ENCODE measurements at regions not wholly inside any gene's neighbourhood (a gene's known extent, or its start where the extent isn't known, plus 50 kb on each side); places are given as distances from the start of the nearest gene placed in this dataset.
A peak's percentile ranks its signal among the peaks of the same experiment; 100 is the strongest.
"Not testable (repeated sequence)": the region's sequence is repeated elsewhere in the genome, so short reads cannot be mapped to it uniquely, and the experiment has no call there.

- DNase-seq: peak; percentile 3
Observed at GRCh38 chr9:81814794-81815464, 113.3 kb upstream of the SPATA31D4 start.

GRCh38 chr9:81815781-81816180, 112.4 kb upstream of the SPATA31D4 start:
- no peak for DNase-seq

DNA sequence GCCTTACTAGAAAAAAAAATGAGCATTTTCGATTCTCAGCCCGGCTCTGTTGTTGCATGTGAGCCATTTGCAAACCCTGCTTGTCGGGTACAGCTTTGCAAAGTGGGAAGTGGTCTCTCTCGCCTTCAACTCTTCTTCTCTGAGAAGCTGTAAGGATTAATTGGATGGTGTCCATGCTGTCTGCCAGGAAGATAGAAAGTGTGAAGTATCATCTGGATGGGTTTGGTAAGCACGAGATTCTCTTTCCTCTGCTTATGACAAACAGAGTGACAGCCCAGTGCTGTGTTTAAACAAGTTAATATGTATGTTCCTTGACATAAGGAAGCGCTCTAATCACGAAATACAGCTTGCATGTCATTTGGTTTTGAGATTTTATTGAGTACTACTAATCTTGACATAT, 109.1 kb upstream of the SPATA31D4 start:
- DNase-seq: no peak

- DNase-seq: no peak
Observed at GRCh38 chr9:81819859-81820546, 108.2 kb upstream of the SPATA31D4 start.

DNA sequence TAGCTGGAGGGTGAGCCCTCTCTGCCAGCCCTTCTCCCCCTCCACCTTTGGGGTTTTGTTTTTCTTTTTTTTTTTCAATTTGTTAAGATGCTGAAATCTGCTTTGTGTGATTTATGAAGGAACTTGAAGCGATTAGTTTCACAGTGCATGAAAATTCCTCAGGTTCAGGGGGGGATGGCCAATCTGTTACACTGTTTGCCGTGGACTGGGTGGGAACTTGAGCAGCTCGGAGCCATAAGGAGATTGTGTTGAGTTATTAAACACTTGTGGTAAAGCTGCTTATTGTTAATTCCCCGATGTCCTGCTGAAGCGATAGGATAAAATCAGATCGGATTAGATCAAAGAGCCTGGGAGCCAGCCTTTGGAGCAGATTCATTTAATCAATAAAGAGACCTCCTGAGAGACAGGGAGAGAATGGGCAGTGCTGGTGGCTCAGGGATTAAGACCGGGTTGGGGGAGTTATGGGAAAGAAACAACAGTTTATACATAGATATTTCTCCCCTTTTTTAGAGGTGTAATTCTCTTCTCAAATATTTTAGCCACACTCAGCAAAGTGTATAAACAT, 105.8 kb upstream of the SPATA31D4 start:
- DNase-seq: no peak

GRCh38 chr9:81822967-81823366, 105.3 kb upstream of the SPATA31D4 start:
- no peak for DNase-seq

DNA sequence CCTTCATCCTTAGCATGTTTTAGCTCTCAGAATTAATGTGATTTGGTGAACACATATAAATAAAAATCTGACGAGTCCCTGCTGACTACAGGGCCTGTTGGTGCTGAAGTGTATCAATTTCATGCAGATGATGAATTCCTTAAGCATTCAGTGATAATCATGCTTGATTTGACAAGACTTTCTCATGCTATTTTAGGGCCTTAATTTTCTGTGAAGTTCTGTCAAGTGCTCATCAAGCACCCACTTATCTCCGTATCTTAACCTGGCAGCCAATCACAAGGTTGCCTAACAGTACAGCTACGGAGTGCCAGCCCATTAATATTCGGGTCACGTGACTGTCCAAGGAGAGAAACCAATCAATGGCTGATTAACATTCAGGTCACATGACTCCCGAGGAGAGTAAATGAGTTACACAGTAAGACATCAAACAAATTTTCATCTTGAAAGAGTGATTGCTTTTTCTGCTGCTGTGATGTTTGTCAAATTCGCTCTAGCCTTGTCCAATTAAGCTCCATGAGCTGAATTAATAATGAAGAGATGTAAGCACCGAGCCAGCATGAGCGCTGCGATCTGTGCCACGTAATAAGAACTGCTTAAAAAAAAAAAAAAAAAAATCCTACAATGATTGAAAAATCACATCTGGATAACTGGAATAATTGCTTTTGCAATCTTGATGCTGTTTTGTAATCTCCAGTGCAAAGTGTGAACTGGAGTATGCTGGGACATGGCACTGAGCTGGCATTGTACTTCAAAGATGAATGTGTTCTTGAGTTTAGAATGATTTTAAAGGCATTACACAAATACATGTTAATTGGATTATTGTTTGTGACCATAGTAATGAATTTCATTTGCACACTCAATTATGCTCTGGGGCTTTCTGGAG, 104.3 kb upstream of the SPATA31D4 start:
- no peak for DNase-seq

DNA sequence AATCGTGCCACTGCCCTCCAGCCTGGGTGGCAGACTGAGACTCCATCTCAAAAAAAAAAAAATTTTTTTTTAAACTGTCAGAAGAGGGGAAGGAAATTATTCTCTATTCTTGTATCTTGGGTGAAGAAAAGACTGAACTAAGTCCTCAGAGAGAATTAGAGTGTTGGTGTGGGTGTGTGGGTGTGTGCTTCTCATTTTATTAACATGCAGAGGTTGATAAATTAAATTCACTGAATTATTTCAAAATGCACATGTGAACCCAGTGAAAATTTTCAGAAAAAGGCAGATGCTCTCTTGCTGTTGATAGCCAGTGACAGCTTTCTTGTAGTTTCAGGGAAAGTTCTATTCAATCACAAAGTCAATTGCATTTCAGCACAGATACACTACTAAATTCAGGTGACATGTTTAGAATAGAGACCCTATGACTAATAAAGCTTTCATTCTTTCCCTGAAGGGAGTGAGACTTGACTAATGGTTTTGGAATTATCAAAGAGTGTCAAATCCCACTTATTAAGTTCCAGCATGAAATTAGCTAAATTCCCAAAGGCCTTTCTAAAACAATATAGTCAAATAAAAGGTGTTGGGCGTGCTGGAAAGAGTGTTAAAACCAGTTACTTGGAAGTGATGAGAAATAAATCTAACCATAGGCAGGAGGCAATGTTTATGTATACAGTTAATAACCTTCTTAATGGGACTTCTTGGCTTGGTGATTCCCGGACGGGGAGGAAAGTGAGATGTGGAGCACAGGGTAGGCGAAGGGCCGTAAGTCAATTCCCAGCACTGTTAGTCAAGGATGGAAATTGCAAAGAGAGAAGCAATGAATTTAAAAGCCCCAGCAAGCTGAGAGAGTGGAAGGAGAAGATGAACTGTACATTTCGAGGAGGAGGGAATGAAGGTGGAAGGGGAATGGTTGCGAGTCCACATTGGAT, 103.2 kb upstream of the SPATA31D4 start:
- DNase-seq: no peak

DNA sequence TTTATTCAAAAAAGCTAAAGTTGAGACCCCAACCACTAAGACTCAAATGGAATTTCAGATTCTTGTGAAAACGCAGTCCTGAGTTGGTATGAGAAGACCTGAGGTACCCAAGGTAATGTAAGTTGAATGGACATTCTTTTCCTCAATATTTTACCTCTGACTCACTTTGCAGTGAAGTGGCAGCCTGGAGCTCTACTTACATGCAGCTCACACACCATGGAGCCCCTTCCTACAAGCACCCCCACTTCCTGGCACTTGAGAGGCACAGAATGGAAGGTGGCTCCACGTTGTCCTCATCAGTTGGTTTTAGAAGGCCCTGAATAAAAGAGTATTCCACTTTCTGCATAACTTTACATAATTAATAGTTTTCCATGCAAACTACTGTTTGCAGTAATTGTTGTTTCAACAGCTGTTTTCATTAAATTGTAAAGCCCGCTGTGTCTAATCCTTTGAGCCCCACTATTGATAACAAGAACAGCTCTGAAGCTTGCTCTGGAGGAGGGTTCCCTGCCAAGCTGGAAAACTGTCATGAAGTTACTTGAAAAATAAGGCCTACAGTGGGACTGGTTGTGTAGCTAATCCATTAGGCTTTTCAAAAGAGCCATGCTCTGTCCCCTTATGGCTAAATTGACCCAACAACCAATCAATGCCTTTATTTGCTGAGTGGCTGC, 102.2 kb upstream of the SPATA31D4 start:
- DNase-seq: no peak

DNA sequence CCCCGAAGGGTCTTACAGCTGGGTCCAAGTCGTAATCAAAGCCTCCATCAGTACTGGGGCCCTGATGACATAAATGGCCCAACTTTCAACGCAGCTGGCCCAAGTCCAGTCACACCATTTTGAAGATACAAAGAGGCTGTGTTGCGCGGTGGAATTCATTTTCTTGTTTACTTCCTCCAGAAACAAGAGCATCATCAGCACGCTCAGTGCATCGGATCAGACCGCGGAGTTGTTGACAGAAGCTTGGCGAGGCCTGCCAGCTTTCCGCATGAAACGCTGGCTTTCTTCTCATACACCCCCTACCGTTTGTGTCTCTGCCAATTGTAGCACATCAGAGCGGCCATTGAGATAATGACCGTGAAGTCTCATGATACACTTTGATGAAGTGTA, 101.7 kb upstream of the SPATA31D4 start:
- no peak for DNase-seq

DNA sequence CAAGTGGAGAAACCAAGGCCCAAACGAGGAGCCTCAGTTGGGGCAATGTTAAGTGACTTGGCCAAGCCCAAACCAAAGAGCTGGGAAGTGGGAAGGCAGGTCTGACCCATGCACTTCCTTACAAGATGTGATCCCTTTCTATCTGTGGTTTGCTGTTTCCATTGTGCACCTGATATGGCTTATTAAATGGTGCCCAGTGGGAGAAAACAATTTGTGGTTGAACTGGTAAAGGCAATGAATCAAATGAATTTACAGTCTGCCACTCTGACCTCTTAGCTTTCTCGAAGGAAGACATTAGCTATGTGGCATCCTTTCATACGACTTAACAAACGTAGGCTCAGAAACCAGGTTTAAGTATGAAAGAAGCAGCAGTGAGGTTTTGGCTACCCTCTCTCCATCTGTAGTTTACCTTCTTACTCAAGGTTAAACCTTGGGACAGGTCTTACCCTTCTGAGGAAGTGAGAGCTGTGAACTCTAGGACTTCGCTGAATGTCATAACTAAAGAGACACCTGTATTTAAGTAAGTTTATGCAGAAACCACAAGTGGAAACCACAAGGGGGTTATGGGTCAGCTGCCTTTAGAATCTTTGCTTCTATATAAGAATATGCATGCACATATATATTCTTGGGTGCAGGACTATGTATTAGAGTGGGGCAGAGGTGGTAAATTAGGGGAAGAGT, 100.5 kb upstream of the SPATA31D4 start:
- no peak for DNase-seq

DNA sequence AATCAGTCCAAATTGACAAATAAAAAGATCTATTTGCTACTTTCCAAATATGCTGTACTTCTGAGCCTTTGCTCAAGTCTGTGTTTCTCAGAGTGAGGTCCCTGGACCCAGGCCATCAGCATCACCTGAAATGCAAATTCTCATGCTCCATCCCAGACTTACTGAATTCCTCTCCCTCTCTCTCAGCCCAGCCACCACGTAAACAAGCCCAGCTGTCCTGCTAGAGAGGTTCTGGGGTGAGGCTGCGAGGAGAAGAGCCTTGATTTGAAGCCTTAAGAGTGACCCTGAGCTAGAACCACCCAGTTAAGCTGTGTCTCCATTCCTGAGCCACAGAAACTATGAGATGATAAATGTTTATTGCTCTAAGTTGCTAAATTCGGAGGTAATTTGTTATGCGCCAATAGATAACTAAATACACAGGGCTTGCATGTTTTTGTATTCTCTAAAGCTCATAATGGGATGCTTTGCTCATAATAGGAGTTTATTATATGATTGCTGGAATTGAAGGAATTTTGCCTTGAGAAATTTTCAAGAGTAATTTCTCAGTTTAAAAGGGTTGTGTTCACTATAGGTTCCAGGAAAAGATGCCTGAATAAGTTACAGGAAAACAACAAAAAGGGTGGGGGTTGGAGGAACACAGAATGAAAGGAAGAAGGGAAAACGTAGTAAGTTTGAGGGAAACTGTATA, 98.9 kb upstream of the SPATA31D4 start:
- DNase-seq: no peak

DNA sequence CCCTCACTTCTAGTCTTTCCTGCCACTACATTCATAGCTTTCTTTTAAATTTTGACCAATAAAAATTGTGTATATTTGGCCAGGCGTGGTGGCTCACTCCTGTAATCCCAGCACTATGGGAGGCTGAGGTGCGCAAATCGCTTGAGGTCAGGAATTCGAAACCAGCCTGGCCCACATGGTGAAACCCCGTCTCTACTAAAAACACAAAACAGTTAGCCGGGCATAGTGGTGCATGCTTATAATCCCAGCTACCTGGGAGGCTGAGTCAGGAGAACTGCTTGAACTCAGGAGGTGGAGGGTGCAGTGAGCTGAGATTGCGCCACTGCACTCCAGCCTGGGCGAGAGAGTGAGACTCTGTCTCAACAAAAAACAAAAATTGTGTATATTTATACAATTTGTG, 97.8 kb upstream of the SPATA31D4 start:
- not testable (repeated sequence) for DNase-seq

DNA sequence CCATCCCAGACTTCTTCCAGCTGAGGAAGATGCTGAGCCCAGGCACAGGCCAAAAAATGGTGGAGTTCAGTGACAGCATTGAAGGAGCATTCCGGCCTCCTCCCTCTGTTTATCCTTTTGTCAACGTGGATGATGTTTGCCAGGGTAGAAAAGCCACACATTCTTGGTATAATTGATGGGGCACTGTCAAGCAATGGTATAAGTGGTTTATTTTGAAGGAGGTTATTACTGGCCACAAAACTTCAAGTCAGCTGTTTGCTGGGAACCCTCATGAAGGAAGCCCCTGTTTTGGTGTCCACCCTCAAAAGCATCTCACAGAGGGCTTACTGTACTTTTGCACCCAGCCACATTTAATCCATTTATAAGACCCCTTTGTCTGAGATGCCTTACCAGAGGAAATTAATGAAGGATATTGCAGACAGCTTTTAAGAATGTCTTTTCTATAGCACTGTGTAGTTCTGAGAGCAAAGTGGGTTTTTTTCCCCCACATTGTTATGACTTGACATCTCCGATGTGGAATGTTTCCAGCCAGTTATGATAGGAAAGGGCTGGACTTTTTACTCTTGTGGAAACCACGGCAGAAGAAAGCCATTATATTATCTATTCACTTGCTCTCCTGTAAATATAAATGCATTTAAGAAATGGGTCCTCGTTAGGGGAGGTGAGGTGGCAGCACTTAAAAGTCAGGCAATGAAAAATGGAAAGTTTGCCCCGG, 95.5 kb upstream of the SPATA31D4 start:
- no peak for DNase-seq

DNA sequence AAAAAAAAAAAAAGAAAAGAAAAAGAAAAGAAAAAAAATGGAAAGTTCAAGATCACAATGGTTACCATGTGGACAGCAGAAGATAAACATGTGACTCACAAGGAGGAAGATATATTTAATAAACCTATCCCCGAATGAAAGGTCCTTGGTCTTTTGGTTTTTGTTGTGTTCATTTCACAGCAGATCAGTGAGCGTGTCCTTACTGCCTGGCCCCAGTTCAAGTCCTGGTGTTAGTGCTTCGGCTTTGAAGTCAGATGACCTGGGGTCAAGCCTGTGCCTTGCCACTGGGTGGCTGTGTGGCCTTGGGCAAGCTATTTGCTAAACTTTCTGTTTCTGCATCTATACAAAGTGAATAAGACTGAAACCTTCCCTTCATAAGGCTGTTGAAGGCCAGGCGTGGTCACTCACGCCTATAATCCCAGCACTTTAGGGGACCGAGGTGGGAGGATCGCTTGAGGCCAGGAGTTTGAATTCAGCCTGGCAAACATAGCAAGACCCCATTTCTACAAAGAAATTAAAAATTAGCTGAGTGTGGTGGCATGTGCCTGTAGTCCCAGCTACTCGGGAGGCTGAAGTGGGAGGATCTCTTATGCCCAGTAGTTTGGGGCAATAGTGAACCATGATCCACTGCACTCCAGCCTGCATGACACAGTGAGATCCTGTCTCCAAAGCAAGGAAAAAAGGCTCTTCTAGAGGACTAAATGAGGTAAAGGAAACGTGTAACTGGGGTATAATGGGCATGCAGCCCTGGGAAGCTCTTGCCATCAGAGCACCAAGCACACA, 94.5 kb upstream of the SPATA31D4 start:
- DNase-seq: no peak

DNA sequence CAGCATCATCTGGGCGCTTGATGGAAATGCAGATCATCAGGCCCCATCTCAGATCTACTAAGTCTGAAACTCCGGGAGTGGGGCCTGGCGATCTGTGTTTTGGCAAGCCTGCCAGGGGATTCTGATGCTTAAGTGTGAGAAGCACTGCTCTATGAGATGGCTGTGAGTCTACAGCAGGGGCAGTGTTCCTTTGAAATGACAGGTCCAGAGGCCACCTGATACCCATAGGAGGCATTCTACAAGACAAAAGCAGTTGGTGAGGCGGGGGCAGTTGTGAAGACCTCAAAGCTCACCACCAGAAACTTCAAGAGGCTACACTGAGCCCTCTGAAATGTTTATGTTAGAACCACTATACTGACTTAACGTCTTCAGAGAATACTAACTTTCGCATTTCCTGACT, 86.9 kb upstream of the SPATA31D4 start:
- no peak for DNase-seq

DNA sequence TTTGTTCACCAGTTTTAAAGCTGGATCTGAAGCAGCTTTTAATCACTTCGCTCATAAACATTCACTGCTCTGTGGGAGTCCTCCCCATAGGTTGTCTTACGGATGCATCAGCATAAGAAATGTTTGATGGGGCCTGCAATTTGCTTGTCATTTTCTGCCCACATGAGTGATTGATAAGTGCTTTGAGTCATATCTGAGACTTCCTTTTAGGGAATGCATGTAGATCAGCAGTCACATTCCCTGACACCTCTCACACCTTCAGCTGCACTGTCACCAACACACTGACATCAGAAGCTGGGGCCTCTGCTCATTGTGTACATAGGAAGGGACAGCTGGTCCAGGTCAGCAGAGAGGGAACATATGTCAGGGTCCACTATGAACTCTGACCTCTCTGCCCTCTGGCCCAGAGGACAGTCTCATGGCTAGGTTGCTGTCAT, 84.1 kb upstream of the SPATA31D4 start:
- DNase-seq: no peak

GRCh38 chr9:81847181-81847915, 80.9 kb upstream of the SPATA31D4 start:
- no peak for DNase-seq

Measured in CD4-positive, alpha-beta T cell treated with Interleukin-4 for 4 hours (primary cell).